ENCODE measurements at regions not wholly inside any gene's neighbourhood (a gene's known extent, or its start where the extent isn't known, plus 50 kb on each side); places are given as distances from the start of the nearest gene placed in this dataset.

DNA sequence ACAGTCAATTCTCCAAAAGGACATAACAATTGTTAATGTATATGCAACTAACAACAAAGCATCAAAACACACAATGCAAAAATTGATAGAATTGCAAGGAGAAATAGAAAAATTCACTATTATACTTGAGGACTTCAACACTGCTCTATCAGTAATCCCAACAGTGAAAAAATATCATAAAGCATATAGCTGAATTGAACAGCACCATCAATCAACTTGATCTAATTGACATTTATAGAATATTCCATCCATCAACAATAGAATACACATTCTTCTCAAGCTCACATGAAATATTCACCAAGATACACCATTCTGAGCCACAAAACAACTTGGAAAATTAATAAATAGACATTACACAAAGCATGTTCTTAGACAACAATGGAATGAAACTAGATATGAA is 60.1 kb upstream of the ASXL3 start:
- no peaks in the 10 kb centered on the region for H3K4me1 ChIP-seq (ENCODE audit: low read length)
- H3K4me2 ChIP-seq (ENCODE audit: low read depth, low read length, poor library complexity, severe bottlenecking): no peak overlapping the region
- H3K9ac ChIP-seq (ENCODE audit: low read length): no peak overlapping the region
- no peaks in the 10 kb centered on the region for H3K79me2 ChIP-seq (ENCODE audit: low read length)
- no peaks in the 10 kb centered on the region for H3K9me2 ChIP-seq (replicated peaks; ENCODE audit: insufficient read depth, low read length)
- no peak overlapping the region for H2AFZ ChIP-seq (ENCODE audit: low read length)
- H3K9me3 ChIP-seq (ENCODE audit: low read length): no peaks in the 10 kb centered on the region
- no peak for DNase-seq
- H3K4me3 ChIP-seq (ENCODE audit: low read length): no peak overlapping the region
- no peaks in the 10 kb centered on the region; the same call in 1 of the 2 replicates for H3K36me3 ChIP-seq (ENCODE audit: insufficient read depth, low read length)
- H3K27me3 ChIP-seq (ENCODE audit: low read length): no peaks in the 10 kb centered on the region
- no peaks in the 10 kb centered on the region for H4K20me1 ChIP-seq (ENCODE audit: insufficient read depth, low read depth, low read length)
- no peak overlapping the region for H3K27ac ChIP-seq (ENCODE audit: low read length)

DNA sequence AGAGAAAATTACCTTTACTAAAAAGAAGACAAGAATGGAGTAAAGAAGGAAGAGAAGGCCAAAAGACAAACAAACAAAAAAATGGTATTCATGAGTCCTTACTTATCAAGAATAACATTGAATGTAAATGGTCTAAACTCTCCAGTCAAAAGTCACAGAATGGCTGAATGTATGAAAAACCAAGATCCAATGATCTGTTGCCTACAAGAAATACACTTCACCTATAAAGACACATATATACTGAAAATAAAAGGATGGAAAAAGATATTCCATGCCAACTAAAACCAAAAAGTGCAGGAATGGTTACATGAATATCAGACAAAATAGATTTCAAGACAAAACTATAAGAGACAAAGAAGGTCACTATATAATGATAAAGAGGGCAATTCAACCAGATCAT is 65.0 kb upstream of the ASXL3 start:
- DNase-seq: no peak
- Histone ChIP-seq H3K4me1 (ENCODE audit: low read length) (no peaks in the 10 kb centered on the region), H3K36me3 (ENCODE audit: insufficient read depth, low read length) (no peaks in the 10 kb centered on the region; the same call in 1 of the 2 replicates), H4K20me1 (ENCODE audit: insufficient read depth, low read depth, low read length) (no peaks in the 10 kb centered on the region), H3K27ac (ENCODE audit: low read length) (no peak overlapping the region), H3K4me3 (ENCODE audit: low read length) (no peak overlapping the region), H3K9me3 (ENCODE audit: low read length) (no peaks in the 10 kb centered on the region), H3K27me3 (ENCODE audit: low read length) (no peaks in the 10 kb centered on the region), H3K9me2 (replicated peaks; ENCODE audit: insufficient read depth, low read length) (no peaks in the 10 kb centered on the region), H3K9ac (ENCODE audit: low read length) (no peak overlapping the region), H3K4me2 (ENCODE audit: low read depth, low read length, poor library complexity, severe bottlenecking) (no peak overlapping the region), H3K79me2 (ENCODE audit: low read length) (no peaks in the 10 kb centered on the region), H2AFZ (ENCODE audit: low read length) (no peak overlapping the region)

DNA sequence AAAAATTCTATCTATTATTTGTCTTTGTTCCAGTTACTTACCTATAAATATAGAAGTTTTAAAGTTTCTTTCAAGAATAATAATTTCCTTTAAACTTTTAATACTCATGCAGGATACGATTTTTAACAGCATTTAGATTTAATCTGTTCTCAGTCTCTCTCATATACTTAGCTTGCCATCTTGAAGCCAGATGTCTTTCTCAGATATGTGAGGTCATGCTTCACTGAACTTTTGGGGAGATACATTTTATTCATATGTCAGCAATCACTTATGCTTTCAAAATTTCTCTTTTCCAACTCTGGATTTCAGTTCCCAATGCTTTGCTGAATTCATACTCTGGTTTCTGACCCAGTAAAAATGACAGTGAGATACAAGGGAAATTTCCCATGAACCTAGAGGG is 66.5 kb upstream of the CCDC178 start:
- Histone ChIP-seq H3K27me3 (ENCODE audit: low read length) (no peaks in the 10 kb centered on the region), H3K9me3 (ENCODE audit: low read length) (no peaks in the 10 kb centered on the region), H3K4me1 (ENCODE audit: low read length) (no peaks in the 10 kb centered on the region), H2AFZ (ENCODE audit: low read length) (no peak overlapping the region), H4K20me1 (ENCODE audit: insufficient read depth, low read depth, low read length) (no peaks in the 10 kb centered on the region), H3K9me2 (replicated peaks; ENCODE audit: insufficient read depth, low read length) (no peaks in the 10 kb centered on the region), H3K9ac (ENCODE audit: low read length) (no peak overlapping the region), H3K36me3 (ENCODE audit: insufficient read depth, low read length) (no peaks in the 10 kb centered on the region), H3K4me3 (ENCODE audit: low read length) (no peak overlapping the region), H3K79me2 (ENCODE audit: low read length) (no peaks in the 10 kb centered on the region), H3K4me2 (ENCODE audit: low read depth, low read length, poor library complexity, severe bottlenecking) (no peak overlapping the region), H3K27ac (ENCODE audit: low read length) (no peak overlapping the region)
- no peak for DNase-seq

DNA sequence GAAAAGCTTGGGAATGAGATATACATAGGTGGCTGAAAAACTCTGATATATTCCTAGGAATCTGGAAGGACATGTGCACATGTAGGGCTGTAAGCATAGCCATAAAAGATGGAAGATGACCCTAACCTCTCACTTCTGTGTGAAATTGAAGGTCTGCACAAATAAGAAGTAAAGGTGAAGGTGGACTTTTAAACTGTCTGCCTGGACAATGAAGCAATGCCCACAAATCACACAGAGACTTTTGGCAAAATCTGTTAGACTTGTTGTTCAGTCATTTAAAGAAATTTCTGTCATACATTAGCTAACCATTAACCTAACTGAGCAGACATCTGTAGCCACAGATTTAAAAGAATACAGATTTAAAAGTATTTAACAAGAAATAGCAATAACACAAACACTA is 65.3 kb upstream of the CCDC178 start:
- Histone ChIP-seq H4K20me1 (ENCODE audit: insufficient read depth, low read depth, low read length) (no peaks in the 10 kb centered on the region), H3K4me3 (ENCODE audit: low read length) (no peak overlapping the region), H3K79me2 (ENCODE audit: low read length) (no peaks in the 10 kb centered on the region), H3K4me1 (ENCODE audit: low read length) (no peaks in the 10 kb centered on the region), H3K9me2 (replicated peaks; ENCODE audit: insufficient read depth, low read length) (no peaks in the 10 kb centered on the region), H3K4me2 (ENCODE audit: low read depth, low read length, poor library complexity, severe bottlenecking) (no peak overlapping the region), H3K36me3 (ENCODE audit: insufficient read depth, low read length) (no peaks in the 10 kb centered on the region), H3K27me3 (ENCODE audit: low read length) (no peaks in the 10 kb centered on the region), H3K9me3 (ENCODE audit: low read length) (no peaks in the 10 kb centered on the region), H2AFZ (ENCODE audit: low read length) (no peak overlapping the region), H3K9ac (ENCODE audit: low read length) (no peak overlapping the region), H3K27ac (ENCODE audit: low read length) (no peak overlapping the region)
- no peak for DNase-seq

DNA sequence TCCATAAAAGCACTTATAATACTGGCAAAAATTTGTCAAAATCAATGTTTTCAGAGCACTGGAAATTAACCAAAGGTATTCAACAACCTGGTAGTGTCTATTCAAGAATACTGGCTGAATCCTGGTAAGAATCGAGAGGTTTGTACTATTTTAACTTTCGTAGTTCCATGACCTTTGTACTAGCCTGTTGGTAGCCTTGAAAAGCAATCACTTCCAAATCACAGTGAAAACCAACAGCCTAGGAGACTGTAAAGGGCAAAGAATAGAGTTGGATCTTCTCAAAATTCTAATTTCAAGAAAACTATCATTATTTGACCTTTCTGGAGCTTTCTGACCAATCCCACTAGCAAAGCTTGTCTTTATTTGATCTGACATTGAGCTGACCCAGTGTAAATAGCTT is 64.8 kb upstream of the CCDC178 start:
- no peak overlapping the region for H3K27ac ChIP-seq (ENCODE audit: low read length)
- no peaks in the 10 kb centered on the region for H3K27me3 ChIP-seq (ENCODE audit: low read length)
- H2AFZ ChIP-seq (ENCODE audit: low read length): no peak overlapping the region
- no peaks in the 10 kb centered on the region for H3K4me1 ChIP-seq (ENCODE audit: low read length)
- H3K36me3 ChIP-seq (ENCODE audit: insufficient read depth, low read length): no peaks in the 10 kb centered on the region
- no peak overlapping the region for H3K9ac ChIP-seq (ENCODE audit: low read length)
- H3K4me3 ChIP-seq (ENCODE audit: low read length): no peak overlapping the region
- no peaks in the 10 kb centered on the region for H3K9me3 ChIP-seq (ENCODE audit: low read length)
- no peak overlapping the region for H3K4me2 ChIP-seq (ENCODE audit: low read depth, low read length, poor library complexity, severe bottlenecking)
- no peaks in the 10 kb centered on the region for H4K20me1 ChIP-seq (ENCODE audit: insufficient read depth, low read depth, low read length)
- DNase-seq: no peak
- no peaks in the 10 kb centered on the region for H3K9me2 ChIP-seq (replicated peaks; ENCODE audit: insufficient read depth, low read length)
- no peaks in the 10 kb centered on the region for H3K79me2 ChIP-seq (ENCODE audit: low read length)

DNA sequence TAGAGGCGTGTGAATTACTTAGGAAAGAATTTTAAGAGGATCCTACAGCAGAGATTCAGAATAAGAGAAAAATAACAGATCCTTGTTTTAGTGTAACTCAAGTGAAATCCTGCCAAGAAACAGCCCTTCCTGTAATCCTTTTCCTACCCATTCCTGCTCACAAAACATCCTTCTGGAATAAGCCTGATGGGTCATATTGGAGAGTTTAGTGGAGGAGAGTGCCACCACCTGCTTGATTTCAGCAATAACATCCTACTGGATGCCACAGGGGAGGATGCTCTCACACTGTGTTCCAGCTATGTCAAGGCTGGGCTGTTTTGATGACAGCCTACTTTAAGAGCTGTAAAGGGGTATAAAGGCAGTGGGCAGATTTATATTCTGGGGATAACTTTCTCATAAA is 54.8 kb upstream of the CCDC178 start:
- Histone ChIP-seq H3K9me2 (replicated peaks; ENCODE audit: insufficient read depth, low read length) (no peaks in the 10 kb centered on the region), H3K36me3 (ENCODE audit: insufficient read depth, low read length) (no peaks in the 10 kb centered on the region), H3K4me3 (ENCODE audit: low read length) (no peak overlapping the region), H3K27me3 (ENCODE audit: low read length) (no peaks in the 10 kb centered on the region), H2AFZ (ENCODE audit: low read length) (no peak overlapping the region), H3K79me2 (ENCODE audit: low read length) (no peaks in the 10 kb centered on the region), H3K4me2 (ENCODE audit: low read depth, low read length, poor library complexity, severe bottlenecking) (no peak overlapping the region), H4K20me1 (ENCODE audit: insufficient read depth, low read depth, low read length) (no peaks in the 10 kb centered on the region), H3K9me3 (ENCODE audit: low read length) (no peaks in the 10 kb centered on the region), H3K27ac (ENCODE audit: low read length) (no peak overlapping the region), H3K4me1 (ENCODE audit: low read length) (no peaks in the 10 kb centered on the region), H3K9ac (ENCODE audit: low read length) (no peak overlapping the region)
- DNase-seq: peak; percentile 49

Measured in Karpas-422 (cell line).